AG09309 (cell line): ENCODE measurements at regions not wholly inside any gene's neighbourhood (a gene's known extent, or its start where the extent isn't known, plus 50 kb on each side); places are given as distances from the start of the nearest gene placed in this dataset.

ENCODE experiments used
- DNase-seq: peaks from one replicate; pipeline ENCODE4 v3.0.0-alpha.2; 2010; ENCODE audit warnings: low read depth
- H3K4me3 ChIP-seq: 2 replicates; pipeline ENCODE4 v1.5.1; 2011; ENCODE audit warnings: mild to moderate bottlenecking, low read depth, low read length, moderate library complexity; ENCODE audit not compliant: control insufficient read depth
- CTCF ChIP-seq: IDR thresholded peaks from 2 replicates; pipeline ENCODE4 v1.5.1; 2011; ENCODE audit warnings: mild to moderate bottlenecking, low read depth, low read length, inconsistent platforms; ENCODE audit not compliant: insufficient read depth, control insufficient read depth; ENCODE audit errors: missing control alignments

- TF ChIP-seq CTCF: no peak
- no peak overlapping the region for H3K4me3 ChIP-seq
- DNase-seq: no peak
Observed at GRCh38 chr3:30469133-30469532, 137.3 kb upstream of the TGFBR2 start.

DNA sequence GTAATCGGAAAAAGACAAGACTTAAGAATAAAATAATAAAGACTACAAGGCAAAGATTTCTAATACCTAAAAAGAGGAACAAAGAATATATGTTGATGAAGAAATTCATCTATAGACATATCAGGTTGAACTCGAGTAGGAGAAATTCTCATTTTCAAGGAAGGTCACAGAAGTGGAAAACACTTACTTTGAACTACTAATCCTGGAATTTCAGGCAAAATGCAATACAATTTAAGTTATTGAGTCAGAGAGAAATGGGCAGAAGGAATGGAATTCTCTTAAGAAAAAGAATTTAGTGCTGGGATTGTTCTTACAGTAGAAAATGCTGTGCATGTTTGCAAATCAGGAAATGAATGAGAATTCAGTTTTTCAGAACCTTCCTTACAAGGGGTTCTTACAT, 135.9 kb upstream of the TGFBR2 start:
- no peak overlapping the region for H3K4me3 ChIP-seq
- no peak for TF ChIP-seq CTCF

GRCh38 chr3:30471066-30471465, 135.3 kb upstream of the TGFBR2 start:
- no peak for TF ChIP-seq CTCF
- DNase-seq: no peak

More for the DNA sequence above, 135.9 kb upstream of the TGFBR2 start:
- no peak for DNase-seq

DNA sequence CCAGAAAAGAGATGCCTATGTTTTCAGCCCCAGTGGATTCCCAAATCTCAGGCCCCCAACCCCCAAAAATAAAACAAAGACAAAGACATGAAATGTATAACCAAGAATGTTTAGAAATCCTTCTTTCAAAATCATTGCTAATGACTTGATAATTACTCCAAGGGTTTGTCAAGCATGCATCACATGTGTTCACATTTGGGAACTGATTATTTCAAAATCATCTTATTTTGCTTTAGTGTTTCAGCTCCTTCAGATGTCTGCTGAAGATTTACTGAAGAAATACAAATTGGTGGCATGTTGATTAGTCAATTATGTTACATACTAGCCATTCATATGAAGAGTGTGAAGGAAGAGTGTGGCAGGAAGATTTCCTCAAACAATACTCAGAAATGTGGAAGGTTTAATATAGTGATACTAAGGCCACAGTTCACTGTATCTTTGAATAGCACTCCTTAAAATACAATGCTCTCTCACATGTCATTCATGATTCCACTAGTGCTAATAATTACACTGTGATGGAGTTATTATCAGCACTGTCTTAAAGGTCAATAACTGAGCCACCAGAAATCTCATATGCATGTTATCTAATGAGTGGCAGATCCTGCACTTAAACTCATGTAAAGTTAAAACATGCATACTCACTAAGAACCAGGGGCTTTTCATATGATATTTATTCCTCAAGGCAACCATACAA, 134.5 kb upstream of the TGFBR2 start:
- DNase-seq: no peak
- no peak for TF ChIP-seq CTCF
- no peak overlapping the region for H3K4me3 ChIP-seq

More at GRCh38 chr3:30471066-30471465, 135.3 kb upstream of the TGFBR2 start:
- no peak overlapping the region for H3K4me3 ChIP-seq

DNA sequence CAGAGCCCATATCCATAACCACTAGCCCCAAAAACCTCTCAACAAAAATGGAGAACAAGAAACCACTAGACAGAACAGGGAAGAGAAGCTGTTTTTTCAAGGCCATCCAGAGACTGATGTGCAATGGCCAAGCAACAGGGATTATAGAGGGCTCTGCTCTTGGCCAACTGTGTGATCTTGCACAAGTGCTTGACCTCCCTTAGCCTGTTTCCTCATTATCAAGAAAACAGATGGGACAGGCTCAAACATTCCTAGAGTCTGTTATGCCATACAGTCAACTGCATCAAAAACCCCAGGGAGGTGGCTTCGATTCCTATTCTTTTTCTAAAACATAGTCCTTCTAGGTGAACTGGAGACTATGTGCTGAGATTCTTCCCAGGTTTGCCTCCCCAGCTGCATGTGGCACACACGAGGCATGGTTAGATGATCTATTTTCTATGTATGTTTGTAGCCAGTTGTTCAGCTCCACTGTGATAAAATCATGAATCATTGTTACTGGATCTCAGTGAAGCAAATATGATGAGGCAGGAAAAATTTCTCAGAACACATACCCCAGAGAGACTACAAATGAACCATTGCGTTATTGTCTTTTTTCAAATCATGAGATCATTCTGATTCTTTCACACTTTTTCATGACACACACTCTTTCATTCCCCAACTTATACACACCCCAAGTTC, 132.9 kb upstream of the TGFBR2 start:
- TF ChIP-seq CTCF: no peak
- no peak overlapping the region for H3K4me3 ChIP-seq
- DNase-seq: no peak

DNA sequence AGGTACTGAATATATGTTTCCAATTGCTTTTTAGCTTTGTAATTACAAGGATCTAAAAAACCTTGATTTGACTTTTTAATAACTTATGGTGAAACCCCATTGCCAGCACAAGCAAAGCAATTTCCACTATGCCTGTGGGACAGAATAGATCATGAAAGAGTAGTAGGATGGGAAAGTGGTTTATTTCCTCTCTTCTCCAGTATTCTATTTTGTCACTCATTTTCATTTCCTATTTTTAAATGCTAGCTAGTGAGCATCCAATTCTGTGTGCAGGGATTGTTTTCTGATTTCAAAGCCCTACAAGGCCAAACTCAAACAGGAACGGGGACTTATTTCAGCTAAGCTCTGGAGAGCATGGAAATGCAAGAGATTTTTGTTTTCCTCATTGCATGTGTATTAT, 132.0 kb upstream of the TGFBR2 start:
- TF ChIP-seq CTCF: no peak
- no peak for DNase-seq

More for the DNA sequence above, 132.0 kb upstream of the TGFBR2 start:
- no peak overlapping the region for H3K4me3 ChIP-seq
